Renal pelvis (tissue), 1 donor: ENCODE measurements at regions not wholly inside any gene's neighbourhood (a gene's known extent, or its start where the extent isn't known, plus 50 kb on each side); places are given as distances from the start of the nearest gene placed in this dataset.
"Not testable (repeated sequence)": the region's sequence is repeated elsewhere in the genome, so short reads cannot be mapped to it uniquely, and the experiment has no call there.

ENCODE experiments used
- DNase-seq: peaks from one replicate; pipeline ENCODE4 v3.0.0-alpha.2; 2013

DNA sequence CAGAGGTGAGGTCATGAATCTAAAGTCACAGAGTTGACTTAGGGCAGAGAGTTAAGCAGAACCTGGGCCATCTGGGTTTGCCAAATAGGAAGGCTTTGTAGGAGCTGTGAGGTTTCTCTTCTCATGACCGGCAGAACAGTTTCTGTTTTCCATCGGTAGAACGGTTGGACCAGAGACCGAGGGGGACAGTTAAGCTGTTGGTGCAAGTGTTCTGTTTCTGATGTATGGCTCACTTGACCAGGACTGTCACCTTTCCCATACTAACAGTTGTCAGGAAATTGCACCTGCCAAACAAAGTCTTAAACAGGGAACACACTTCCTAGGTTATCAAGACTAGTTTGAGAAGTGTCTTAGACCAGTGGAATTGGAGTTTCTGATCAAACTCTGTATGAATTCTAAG lies 158.3 kb downstream of the PDCD6IP start:
- peak; percentile 26 for DNase-seq

DNA sequence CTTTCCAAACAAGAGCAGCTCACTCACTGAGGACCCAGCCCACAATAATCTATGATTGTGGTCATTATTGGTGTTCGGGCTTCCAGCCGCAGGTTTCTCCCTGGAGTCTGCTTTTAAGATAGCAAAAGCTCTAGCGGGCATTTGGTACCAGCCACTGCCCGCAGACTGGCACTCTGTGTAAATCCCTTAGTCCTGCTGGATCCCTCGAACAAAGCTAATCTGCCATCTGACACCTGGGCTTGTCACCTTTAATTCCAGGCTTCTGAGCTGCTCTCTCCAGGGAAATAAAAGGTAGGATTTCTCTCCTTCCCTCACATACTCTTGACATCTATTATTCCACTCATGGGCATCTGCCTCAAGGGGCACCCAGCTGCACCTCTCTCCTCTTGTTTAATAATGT lies 158.7 kb downstream of the PDCD6IP start:
- DNase-seq, result no peak

DNA sequence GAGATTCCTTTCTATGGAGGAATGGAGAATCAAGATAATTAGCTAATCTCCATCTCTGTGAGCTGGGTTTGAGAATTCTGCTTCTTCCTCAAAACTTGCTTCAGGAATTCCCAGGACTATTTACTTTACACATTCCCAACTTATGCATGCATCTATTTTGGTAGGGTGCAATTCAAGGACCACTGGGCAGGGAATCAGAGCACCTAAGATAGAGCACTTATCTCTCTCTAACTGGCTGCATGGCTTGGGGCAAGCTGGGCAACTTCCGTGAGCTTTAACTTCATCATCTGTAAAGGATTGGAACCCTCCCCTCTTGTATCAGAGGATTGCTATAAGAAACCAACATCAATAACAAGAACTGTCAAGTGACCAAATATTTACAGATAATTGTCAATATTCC lies 160.2 kb downstream of the PDCD6IP start:
- DNase-seq, result no peak

DNA sequence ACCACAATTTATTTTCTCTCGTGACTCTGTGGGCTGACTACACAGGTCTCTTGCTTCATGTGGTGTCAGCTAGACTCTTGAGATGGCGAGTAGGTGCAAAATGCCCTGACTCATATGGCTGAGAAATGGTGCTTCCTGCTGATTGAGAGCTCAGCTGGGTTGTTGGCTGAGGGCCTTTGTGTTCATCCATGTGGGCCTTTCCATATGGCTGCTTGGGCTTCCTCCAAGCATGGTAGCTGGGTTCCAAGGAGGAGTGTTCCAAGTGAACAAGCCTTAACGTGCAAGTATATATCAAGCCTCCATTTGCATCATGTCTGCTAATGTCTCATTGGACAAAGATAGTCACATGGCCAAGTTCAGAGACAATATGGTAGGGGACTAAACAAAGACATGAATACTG lies 164.0 kb downstream of the PDCD6IP start:
- DNase-seq, result no peak

DNA sequence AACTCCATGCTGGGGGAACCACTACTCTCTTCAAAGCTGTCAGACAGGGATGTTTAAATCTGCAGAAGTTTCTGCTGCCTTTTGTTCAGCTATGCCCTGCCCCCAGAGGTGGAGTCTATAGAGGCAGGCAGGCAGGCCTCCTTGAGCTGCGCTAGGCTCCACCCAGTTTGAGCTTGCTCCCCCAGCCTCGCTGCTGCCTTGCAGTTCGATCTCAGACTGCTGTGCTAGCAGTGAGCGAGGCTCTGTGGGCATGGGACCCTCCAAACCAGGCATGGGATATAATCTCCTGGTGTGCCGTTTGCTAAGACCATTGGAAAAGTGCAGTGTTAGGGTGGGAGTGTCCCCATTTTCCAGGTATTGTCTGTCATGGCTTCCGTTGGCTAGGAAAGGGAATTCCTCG lies 171.8 kb downstream of the PDCD6IP start:
- not testable (repeated sequence) for DNase-seq

DNA sequence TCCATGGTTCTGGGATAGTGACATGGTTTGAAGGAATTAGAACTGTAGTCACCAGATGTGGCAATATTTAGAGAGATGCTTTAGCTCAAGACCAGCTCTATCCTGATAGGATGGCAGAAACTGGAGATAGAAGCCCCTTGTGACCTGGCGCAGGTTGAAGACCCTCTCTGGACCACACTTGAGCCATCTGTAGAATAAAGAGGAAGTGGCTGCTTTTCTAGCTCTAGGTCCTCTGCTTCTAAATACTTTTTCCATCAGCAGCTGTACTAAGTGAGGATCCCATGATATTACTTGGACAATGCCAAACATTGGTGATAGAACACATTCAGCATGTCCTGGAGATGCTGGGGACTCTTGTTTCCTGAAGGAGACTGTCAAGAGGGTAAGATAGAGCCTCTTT lies 172.6 kb downstream of the PDCD6IP start:
- DNase-seq, result no peak

DNA sequence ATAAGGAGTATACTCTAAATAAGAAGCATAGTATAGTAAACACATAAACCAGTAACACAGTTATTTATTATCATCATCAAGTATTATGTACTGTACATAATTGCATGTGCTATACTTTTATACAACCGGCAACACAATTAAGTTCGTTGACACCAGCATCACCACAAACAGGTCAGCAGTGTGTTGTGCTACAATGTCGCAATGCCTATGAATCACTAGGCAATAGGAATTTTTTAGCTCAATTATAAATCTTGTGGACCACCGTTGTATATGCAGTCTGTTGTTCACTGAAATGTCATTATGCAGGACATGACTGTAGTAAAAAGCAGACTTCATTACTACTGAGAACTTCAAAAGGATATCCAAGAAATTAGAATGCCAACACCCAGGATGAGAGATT lies 177.0 kb downstream of the PDCD6IP start:
- no peak for DNase-seq

DNA sequence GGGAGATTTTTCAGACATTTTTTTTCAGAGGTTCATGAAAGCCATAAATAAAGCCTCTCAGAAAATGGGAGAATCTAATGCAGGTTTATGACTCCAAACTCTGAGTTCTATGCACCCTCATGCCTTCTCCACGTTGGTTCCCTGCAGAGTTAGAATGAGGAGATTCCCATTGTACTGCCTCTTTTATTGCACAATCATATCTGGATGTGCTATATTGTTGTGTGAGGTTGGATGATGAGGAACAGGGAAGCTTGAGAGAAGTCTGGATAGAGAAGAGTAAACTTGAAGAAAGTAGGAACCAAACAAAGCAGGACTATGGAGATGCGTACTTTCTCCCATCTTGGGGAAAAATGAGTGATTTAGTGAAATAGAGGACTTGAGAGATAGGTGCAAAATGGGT lies 178.8 kb downstream of the PDCD6IP start:
- no peak for DNase-seq

DNA sequence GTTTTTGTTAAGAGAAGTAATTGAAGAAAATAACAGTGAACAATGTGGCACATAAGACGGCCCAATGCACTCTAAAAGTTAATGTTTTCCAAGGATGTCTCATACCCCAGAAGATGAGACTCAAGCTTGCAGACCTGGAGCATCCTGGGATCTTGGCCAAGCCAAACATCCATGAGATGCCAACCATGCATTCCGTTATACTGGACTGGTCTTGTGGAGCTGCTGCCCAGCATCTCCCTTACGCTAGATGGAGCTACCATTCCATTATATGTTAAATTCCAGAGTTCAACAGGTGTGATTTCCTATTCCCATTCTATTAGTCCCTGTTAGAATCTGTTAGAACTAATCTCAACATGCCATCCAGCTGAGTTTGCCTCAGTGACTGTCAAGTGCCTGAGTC lies 181.8 kb downstream of the PDCD6IP start:
- DNase-seq, result peak; percentile 52

DNA sequence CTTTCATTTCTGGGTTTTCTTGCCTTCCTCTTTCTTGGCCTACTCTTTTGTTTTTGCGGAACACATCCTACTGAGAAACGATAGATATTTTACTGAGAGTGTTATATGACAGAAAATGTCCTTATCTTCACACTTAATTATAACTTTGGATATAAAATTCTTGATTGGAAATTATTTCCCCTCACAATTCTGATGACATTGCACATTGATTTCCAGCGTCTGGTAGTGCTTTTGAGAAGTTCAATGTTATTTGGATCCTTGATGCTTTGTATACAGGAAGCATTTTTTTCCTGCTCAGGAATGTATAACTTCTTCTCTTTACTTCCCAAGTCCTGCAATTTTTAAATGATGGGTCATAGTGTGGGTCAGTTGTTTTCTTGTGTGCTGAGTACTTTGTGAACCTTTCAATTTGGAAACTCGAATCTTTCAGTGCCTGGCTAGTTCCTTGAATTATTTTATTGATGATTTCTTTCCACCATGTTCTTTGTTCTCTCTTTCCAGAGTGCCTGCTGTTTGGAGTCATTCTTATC lies 183.9 kb downstream of the PDCD6IP start:
- DNase-seq, result no peak

DNA sequence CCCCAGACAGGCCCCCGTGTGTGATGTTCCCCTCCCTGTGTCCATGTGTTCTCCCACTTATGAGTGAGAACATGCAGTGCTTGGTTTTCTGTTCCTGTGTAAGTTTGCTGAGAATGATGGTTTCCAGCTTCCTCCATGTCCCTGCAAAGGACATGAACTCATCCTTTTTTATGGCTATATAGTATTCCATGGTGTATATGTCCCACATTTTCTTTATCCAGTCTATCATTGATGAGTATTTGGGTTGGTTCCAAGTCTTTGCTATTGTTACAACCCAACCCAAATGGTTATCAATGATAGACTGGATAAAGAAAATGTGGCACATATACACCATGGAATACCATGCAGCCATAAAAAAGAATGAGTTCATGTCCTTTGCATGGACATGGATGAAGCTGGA lies 184.5 kb downstream of the PDCD6IP start:
- not testable (repeated sequence) for DNase-seq

DNA sequence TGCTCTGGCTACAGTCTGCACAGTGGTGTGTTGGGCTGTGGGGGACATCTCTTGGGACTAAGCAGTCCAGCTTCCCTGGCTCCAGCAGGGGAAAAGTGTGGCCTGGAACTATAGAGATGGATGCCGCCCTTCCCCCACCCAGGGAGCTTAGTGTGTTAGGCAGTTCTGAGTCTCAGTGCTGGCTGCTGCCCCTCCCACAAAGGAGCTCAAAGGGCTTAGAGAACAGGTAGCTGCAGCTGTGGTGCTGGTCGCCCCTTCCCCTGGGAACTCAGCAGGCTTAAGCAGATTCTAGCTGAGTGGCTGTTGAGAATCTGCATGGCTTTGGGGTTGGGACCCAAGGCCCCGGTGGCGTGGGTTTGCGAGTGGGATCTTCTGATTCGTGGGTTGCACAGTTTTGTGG lies 190.8 kb downstream of the PDCD6IP start:
- DNase-seq, result no peak

DNA sequence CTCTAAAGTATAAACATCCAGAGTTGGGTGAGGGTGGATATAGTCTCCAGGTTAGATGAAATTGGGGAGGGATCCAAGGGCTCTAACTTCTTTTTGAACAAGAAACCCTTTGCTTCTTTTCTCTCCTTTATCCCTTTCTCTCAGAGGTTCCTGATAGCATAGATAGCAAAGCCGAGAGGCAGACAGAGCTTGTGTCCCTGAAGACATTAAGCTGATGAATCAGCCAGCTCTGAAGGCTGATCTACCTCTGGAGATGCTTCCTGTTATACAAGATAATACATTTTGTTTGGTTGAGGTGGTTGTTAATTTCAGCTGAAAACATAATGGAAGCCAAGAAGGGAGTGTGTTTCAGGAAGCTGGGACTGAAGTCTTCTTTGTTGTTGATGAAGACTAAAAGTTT lies 193.2 kb downstream of the PDCD6IP start:
- no peak for DNase-seq

DNA sequence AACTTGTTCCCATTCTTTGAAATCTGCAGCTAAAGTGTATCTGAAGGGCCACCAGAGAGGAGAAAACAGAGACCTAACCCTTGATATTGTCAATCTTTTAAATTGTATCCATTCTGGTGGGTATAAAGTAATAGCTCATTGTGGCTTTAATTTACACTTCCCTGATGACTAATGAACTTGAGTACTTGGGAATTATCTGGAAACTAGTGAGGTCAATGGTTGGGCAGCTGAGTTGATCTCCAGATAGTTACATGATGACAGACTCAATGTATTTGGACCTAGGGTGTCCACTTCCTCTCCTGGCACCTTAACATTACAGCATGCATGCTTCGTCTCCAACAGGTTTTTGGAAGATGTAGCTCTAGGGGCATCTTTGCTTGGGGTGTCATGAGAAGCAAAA lies 195.2 kb downstream of the PDCD6IP start:
- no peak for DNase-seq

DNA sequence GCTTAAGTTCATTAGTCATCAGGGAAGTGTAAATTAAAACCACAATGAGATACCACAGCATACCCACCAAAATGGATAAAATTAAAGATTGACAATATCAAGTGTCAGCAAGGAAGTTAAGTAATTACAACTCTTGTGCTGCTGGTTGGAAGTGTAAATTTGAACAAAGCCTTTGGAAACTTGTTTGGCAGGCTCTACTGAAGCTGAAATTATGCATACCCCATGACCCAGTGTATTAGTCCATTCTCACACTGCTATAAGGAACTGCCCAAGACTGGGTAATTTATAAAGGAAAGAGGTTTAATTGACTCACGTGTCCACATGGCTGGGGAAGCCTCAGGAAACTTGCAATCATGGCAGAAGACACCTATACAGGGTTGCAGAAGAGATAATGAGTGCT lies 196.1 kb downstream of the PDCD6IP start:
- DNase-seq, result no peak

DNA sequence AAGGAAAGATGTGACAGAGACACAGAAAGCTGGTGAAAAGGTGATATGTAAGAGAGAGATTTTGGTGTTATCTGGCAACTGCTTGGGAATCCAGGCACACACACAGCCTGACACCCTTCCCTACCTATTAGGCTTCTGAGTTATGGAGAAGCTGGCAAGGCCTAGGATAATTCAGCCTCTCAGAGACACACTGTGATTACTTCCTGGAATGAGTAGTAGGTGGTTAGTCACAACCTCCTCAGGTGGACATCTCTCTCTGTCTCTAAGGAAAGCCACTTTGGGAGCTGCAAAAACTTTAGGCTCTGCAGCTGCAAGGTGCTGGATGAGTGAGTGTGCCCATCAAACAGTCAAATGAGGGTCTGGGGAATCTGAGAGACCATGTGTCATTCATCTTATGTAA lies 201.9 kb downstream of the PDCD6IP start:
- DNase-seq, result no peak

DNA sequence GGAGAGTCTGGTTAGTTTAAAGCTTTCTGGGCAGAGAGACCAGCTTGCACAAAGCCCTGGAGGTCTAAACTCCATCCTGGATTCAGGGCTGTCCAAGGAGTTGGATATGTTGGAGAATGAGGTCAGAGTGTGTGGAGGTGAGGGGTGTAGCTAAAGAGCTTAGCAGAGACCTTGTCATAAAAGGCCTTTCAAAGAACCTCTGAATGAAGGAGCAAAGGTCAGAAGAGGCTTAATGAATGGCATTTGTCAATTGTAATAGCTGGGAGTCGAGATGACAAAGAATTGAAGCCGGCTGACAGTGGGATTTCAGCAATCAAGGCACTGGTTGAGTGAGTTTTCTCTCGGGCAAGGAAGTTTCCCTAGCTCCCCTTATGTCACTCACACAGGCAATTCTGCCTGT lies 202.6 kb downstream of the PDCD6IP start:
- no peak for DNase-seq

DNA sequence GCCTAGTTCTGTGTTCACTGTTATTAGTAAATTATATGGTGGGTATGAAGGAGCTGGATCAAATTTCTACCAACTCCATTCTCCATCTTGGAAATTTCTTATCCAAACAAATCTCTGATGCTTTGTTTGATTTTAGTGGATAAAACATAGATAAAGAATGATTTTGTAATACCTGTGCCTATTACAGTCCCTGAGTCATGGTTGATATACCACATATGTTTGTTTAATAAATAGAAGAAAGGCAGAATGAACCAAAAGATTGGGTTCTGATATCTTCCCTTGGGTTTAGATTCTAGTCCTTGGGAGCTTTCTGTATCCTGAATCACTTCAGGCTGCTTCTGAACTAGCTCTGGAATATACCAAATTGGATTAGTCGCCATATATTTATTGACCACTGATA lies 203.6 kb downstream of the PDCD6IP start:
- no peak for DNase-seq

DNA sequence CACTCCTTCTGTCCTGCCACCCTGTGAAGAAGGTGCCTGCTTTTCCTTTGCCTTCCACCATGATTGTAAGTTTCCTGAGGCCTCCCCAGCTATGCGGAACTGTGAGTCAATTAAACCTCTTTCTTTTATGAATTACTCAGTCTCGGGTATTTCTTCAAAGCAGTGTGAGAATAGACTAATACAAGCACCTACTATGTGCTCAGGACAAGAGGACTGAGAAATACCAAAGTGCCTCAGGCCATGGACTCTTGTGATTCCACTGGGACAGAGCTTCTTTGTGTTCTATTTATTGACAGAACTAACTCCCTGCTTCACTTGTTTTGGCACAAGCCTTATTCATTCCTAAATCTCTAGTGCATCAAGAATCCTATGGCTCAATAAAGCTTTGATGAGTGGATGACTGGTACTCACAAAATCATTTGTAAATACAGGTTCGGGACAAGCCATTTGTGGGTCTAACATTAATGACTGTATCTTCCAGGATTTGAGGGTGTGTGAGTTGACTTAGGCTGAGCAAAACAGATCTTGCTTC lies 204.2 kb downstream of the PDCD6IP start:
- DNase-seq, result no peak

DNA sequence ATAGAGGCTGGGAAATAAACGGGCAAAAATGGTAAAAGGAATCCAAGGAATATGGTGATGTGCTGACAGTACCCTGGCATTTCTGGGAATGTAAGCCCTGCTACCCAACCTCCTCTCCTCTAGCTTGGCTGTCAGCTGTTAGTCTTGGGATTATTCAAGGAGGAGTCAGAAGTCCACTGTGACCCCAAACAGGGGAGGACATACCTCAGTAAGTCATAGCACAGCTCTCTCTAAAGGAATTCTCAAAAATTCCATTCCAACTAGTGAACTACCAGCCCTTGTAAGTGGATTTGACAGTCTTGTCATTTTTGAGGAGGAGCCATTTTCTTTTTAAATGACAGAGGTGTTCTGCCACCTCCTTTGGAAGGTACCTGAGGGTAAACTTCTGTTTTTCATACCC lies 207.5 kb downstream of the PDCD6IP start:
- no peak for DNase-seq

DNA sequence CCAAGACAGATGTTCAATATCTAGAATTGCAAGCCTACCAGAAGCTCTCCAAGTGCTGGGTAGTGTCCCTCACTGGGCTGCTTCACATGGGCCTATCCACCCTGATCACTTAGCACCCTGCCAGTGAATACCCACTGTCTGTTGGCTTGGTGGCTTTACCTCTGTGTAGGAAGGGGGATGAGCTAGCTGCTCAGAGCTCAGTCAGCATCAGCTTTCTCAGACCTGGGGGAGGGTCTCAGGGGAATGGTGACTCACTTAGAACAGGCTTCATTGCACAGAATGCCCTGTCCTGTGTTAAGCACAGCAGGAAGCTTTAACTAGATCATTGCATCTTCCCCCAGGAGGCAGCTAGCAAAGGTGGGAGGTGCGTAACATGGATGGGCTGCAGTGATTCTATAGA lies 209.8 kb downstream of the PDCD6IP start:
- DNase-seq, result no peak

DNA sequence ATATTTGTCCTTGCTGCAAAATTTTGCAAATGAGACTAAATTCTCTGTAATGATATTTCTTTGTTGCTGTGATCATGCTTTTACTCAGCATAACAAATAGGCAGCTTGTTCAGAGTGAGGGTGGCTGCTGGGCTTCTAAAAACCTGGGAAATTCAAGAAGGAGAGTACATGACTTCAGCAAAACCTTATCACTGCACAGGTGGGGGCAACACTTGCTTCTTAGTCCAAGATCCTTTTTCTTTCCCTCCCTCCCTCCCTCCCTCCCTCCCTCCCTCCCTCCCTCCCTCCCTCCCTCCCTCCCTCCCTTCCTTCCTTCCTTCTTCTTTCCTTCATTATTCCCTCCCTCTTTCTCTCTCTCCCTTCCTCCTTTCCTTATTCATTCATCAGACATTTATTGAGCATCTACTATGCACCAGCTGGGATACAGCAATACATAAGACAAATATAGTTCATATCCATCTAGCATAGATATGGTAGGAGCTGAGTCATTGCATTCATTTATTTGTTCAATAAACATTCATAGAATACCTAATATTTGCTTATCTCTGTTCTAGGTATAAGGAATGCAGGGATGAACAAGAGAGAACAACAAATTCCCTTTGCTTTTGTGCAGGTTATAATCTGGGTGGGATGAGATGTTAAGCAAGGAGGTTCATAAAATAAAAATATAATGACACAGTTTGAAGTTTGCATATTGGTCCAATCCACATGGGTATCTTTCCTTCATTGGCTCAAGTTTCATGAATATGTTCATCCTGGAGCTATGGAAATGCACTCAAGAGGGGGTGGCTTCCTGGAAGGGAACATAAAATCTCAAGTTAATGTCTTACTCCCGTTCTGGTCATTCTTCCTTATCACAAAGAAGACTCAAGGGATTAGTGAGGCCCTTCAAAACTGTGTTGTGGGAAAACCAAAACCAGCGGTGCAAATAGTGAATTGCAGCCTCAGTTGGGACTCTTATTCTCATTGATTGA lies 210.7 kb downstream of the PDCD6IP start:
- DNase-seq, result no peak
